ENCODE measurements at regions not wholly inside any gene's neighbourhood (a gene's known extent, or its start where the extent isn't known, plus 50 kb on each side); places are given as distances from the start of the nearest gene placed in this dataset.

DNA sequence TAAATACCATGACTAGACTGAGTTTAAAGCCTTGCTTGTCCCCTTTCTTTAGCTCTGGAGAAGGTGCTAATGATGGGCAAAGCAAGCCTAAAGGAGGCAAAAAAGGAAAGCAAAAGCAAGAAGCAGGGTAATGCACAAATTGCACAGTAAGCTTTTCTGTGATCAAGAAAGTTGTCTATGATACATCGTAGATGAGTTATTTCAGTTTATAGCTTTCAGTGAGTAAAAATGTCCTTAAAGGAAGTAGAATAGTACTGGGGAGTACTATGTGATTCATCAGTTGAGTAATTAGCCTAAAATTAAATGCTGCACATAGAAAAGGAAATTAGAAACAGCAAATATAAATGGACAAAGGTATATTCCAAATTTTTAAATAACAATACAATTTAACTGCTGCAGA, 50.2 kb upstream of the PDE5A start:
- Mint-ChIP-seq H3K36me3 (ENCODE audit: low read depth) (no peaks in the 10 kb centered on the region), H3K4me1 (no peaks in the 10 kb centered on the region), H3K27ac (no peak overlapping the region), H3K27me3 (peaks cover 4% of the 10 kb centered on the region), H3K9me3 (no peaks in the 10 kb centered on the region), H3K4me3 (no peak overlapping the region)
- ATAC-seq (replicated peaks): peak; percentile 47
